ENCODE measurements at regions not wholly inside any gene's neighbourhood (a gene's known extent, or its start where the extent isn't known, plus 50 kb on each side); places are given as distances from the start of the nearest gene placed in this dataset.

- TF ChIP-seq U2AF2 (IDR thresholded peaks at IDR 0.05; ENCODE audit: low read depth, low read length) (no peak), ZZZ3 (CRISPR knock-in tag; IDR thresholded peaks at IDR 0.05; ENCODE audit: borderline replicate concordance) (no peak), GLMP (CRISPR knock-in tag; IDR thresholded peaks at IDR 0.05; ENCODE audit: borderline replicate concordance) (no peak), CCDC6 (CRISPR knock-in tag; IDR thresholded peaks at IDR 0.05) (no peak), FLYWCH1 (CRISPR knock-in tag; IDR thresholded peaks at IDR 0.05) (no peak), YEATS4 (CRISPR knock-in tag; IDR thresholded peaks at IDR 0.05; ENCODE audit: borderline replicate concordance) (no peak), NR2F1 (CRISPR knock-in tag; IDR thresholded peaks at IDR 0.05) (no peak), KLF12 (CRISPR knock-in tag; IDR thresholded peaks at IDR 0.05; ENCODE audit: borderline replicate concordance) (no peak), ZNF44 (CRISPR knock-in tag; IDR thresholded peaks at IDR 0.05) (no peak)
These were observed 459.1 kb downstream of the SETD4 start (continued) for GRCh38 chr21:35601211-35601610.

GRCh38 chr21:35599164-35599563, 461.2 kb downstream of the SETD4 start:
- no peak overlapping the region for H2AFZ ChIP-seq (ENCODE audit: low read length)
- H4K20me1 ChIP-seq (ENCODE audit: insufficient read depth, low read length): no peaks in the 10 kb centered on the region
- no peak overlapping the region for H3K27ac ChIP-seq (ENCODE audit: extremely low read length, insufficient read depth, low read length)
- ChIA-PET POLR2A (no interaction called here), CTCF (ENCODE audit: low intra/inter-chr PET ratio, low total read pairs) (no interaction called here)
- no peak for DNase-seq (ENCODE audit: low spot score)
- no peak overlapping the region for H3K4me2 ChIP-seq (ENCODE audit: low read depth, low read length)
- no peak overlapping the region for H3K4me3 ChIP-seq (replicated peaks in 1 of 3; ENCODE audit: insufficient read depth in 1 of 3, low read depth in 2 of 3, low read length in 3 of 3)
- H3K4me1 ChIP-seq (ENCODE audit: insufficient read depth, low read length): no peaks in the 10 kb centered on the region
- intact Hi-C loops (cut with micrococcal nuclease; ENCODE audit: unreplicated experiment): no loop called here
- WGBS (ENCODE audit: low lambda C conversion rate): 71% methylated on average over 8 of the region's 8 CpGs
- ATAC-seq: no peak
- H3K36me3 ChIP-seq (replicated peaks in 1 of 2; ENCODE audit: control insufficient read depth in 1 of 2, insufficient read depth in 2 of 2, low read length in 2 of 2): no peaks in the 10 kb centered on the region
- TF ChIP-seq FOSL2 (CRISPR knock-in tag; IDR thresholded peaks at IDR 0.05): no peak
- no peak for TF ChIP-seq ZNF746 (CRISPR knock-in tag; IDR thresholded peaks at IDR 0.05)
- H3K79me2 ChIP-seq (ENCODE audit: insufficient read depth, low read length): no peaks in the 10 kb centered on the region
- in situ Hi-C loops (cut with HindIII; ENCODE audit: extremely low pct_ligation_motif_present, low pct_unique_long_range_greater_than_20kb): no loop called here
- H3K9me3 ChIP-seq (ENCODE audit: low read length): no peaks in the 10 kb centered on the region
- FAIRE-seq: no peak
- H3K27me3 ChIP-seq (ENCODE audit: control insufficient read depth in 1 of 2, insufficient read depth in 2 of 2, low read length in 2 of 2): no peaks in the 10 kb centered on the region
- no TSS peak for BruUV-seq (replicated peaks)
- H3K9ac ChIP-seq (ENCODE audit: insufficient read depth, low read depth, low read length): no peak overlapping the region

All from HepG2 (cell line).